CD4-positive, alpha-beta T cell treated with Interleukin-6 at 100 ng/mL for 8 hours (primary cell): ENCODE measurements at regions not wholly inside any gene's neighbourhood (a gene's known extent, or its start where the extent isn't known, plus 50 kb on each side); places are given as distances from the start of the nearest gene placed in this dataset.
"Not testable (repeated sequence)": the region's sequence is repeated elsewhere in the genome, so short reads cannot be mapped to it uniquely, and the experiment has no call there.

Source experiments
- DNase-seq: peaks from one replicate; pipeline ENCODE4 v3.0.0-alpha.2; 2020; ENCODE audit warnings: mixed read lengths, low spot score

DNA sequence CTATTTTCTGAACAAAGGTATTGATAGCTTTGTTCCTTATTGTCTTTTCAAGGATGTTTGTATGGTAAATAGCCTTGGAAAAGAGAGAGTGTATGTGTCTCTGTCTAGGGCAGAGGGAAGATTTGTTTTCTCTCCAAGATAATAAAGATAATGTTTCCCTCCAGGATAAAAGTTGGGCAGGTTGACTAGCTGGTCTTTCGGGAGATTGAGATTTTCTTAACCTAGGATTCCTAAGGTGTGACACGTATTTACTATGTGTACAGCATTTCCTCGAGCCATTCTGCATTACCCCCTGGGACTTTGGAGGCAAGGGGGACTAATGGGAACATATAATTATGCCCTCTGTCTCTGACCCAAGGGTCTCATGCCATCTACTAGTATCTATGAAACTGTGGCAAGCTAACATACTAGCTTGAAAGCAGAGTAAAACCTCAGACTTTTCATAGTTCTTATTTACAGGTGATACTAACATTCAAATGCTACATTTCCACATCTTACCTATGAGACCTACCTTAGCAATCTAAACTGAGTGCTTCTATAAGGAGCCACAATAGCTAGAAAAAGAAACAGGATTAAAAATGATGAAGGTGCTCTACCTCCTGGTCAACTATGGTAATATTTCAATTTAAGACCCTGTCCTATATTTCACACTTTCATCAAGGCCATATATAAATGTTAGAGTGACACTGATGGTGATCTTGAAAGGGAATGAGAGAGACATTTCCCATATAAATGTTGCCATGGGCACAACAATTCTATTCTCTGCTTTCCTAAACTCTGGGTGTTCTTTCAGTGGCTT lies 252.9 kb upstream of the CBLB start:
- no peak for DNase-seq

DNA sequence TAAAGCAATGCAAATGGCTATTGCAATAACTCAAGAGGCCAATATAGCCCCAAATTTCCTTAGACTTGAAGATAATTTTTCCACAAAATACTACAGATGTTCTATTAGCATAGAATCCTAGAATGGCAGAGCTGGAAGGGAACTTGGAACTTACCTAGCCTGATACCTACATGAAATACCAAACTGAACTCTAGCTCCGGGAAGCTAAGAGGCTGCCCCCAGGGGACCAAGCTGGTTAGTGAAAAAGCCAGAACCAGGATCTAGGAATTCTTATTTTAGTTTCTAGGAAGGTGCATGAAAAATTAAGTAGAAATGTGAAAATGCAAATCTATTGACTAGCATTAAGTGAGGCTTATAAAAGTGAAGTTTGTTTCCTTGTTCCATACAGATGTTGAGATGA lies 256.0 kb upstream of the CBLB start:
- no peak for DNase-seq

DNA sequence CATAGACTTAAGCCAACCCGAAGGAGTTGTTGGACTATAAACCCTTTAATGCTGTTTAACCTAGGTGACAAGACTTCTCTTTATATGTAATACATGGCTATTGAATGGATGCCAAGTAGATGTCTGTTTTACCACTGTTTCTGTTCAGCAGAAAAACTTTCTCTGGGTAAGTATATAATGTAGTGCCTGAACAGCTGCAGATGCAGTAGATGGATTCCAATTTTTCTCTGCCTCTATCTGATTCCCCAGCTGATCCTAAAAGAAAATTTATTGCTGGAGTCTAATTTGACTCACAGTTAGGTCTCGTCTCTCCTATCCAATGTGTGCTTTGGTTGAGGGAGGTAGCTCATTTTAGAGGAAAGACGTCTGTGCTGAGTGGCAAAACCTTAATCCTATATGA lies 256.5 kb upstream of the CBLB start:
- no peak for DNase-seq

DNA sequence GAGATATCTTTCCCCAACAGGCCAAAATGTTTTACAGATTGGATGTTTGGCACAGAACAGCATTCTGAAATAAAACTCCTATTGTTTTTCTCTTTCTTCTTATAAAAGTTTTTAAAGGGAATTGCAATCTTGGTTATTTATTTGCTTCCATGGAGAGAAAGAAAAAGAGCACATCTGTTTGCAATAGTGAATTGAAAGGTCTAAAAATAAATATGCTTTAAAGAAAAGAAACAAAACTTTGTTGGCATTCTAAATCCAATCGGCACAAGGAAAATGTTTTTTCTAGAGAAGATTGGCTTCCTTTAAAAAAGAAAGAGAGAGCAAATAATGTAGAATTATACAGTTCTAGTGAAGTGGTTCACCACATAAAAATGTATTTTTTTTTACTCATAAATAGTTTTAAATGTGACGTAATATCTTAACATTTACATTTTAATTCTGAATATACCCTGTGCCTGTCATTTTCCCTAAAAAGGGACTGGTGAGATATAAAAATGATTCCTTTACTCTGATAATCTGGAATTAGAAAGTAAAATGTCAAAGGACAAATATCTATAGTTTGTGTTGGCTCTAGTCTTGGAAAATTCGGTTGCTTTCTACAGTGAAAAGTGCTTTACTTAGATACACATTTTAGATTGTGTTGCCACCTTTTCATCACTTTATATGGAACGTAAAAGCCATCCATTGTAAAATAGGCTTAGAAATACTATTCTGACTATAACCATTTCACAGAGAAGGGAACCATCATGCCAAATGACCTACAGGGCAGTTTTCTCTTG lies 257.4 kb upstream of the CBLB start:
- no peak for DNase-seq

DNA sequence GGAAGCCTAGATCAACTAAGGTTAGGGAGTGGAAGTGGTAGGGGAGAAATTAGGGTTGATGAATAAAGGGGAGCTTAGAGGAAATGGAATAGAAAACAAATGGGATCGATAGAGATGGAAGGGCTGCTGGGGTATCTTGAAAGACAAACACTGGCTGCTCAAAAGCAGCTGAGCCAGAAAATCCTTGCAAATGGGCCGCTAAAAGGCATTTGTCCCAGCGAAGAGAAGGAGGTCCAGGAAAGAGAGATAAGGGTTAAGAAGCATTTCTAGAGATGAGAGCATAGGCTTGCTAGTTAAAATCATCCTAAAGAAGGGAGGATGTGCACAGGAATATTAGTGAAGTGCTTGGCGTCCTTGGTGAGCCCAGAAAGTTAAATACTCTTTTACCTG lies 258.0 kb upstream of the CBLB start:
- DNase-seq: no peak

DNA sequence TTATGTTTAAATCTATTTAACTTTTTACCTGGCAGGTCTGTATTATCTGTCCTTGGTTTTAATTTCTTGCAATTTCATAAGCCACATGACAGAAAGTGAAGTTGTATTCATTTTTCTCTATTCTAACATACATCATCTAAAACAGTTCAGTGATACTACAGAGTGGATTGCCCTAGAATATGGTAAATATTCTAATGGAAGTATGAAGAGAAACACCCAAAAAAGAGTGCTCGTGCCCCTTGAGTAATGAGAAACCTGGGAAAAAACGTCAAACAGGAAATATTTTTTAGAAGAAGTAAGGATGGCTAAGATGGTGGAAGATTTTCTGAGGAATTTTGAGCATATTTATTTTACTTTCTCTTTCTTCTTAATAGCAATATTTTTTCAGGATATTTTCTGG lies 261.1 kb upstream of the CBLB start:
- no peak for DNase-seq

DNA sequence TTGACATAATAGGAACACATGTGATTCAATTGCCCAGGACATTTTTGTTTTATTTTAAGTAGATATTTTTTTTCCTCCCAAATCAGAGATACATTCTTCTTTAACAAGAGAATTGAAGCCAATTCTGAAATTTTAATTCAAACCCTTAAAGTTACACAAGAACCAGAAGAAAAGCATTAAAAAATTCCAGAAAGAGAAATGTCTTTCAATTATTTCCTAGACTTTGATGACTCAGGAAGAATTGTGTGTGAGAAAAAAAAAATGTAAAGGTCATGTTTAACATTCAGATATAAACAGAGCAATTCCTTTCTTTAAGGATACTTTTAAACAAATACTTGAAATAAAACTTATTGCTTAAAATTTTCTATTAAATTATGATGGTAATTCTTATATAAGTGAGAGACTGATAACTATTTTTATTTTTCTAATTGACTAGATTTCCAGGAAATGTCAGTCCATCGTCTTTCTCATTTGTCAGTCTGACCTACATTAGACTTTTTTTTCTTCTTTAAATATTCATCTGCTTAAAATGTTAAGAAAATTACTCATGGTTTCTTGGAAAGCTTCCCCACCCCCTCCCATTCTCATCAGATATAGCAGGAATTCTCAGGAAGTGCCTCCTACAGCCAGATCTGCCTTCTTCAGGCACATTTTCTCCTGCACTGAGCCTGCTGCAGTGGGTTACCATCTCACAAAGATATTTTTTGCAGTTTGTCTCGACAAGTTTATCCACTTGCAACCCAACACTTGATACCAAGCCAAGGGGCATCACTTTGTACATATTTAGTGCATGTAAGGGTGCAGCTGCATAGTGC lies 261.8 kb upstream of the CBLB start:
- DNase-seq: no peak

DNA sequence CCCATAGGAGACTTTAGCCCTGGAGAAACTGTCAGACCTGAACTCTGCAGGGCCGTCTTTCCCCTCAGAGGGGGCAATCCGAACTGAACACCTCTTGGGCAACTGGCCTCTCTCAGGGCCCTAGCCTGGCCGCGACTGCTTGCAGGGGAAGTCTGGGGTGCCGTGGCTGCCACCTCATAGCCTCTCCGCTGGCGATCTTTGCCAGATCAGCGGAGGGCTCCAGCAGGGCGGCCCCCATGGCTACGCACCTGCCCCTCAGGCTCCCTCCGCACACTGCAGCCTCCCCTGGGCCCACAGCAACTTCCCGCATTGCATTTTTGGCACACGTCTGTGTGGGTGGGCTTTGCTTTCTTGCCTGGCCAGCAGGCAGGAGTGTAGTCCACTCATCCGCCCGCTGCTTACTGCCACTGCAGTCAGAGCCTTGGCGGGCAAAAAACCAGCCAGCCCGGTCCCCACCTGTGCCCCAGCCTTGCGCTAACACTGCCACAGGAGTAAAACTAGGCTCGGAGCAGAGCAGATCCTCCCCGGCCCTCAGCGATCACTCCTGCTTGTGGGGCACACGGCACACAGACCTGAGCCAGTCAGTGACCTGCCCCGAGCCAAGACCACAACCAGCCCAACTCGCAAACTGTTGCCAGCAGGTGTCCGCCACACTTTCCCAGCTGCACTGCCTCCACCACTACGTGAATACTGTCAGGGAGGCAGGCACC lies 266.8 kb upstream of the CBLB start:
- no peak for DNase-seq

DNA sequence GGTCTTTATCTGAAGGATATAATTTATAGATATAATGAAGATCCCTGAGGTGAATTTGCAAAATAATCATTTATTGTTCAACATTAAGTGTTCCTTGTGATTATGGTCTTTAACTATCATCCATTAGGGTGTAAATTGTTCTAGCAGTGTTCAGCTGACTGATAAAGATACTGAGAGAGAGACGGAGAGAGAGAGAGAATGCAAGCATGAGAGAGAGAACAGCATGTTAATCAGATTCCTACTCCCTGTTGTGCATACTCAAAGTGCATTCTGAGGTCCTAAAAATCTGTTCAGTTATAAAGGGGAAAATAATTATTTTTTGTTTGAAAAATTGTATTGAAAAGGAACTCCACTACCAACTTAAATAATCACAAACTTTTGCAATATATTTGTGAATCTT lies 271.0 kb upstream of the CBLB start:
- no peak for DNase-seq

DNA sequence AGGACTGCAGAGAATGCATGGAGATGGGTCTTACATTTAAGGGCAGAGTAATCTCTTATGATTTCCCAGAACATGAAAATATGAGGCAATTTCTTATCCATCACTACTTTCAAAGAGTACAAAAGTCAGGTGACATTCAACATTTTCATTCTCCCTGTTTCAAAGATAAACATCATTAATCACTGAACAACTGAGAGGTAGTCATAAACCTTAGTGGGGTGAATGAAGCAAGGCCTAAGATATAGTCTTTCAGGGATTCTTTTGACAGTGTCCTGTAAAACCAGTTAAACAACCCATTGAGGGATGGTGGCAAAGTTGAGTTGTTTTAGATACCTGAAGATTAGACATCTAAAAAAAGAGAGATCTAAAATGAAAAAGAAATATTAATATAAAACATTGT lies 271.6 kb upstream of the CBLB start:
- no peak for DNase-seq

DNA sequence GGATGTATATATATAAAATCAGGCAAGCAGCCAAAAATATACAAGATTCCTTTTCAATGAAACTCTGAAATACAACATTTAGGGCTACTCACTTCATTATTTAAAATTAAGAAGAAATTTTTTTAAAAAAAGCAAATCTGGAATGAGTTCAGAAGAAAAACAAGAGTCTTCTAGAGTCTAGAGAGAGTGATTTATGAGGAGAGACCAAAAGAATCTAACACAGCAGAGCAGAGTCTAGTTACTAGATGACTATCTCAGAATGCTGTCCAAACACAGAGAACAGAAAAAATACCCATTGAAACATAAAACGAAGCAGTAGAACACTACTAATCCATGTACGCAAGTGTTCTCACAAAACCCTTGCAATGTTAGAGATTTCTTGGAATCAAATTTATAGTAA lies 275.2 kb upstream of the CBLB start:
- no peak for DNase-seq

DNA sequence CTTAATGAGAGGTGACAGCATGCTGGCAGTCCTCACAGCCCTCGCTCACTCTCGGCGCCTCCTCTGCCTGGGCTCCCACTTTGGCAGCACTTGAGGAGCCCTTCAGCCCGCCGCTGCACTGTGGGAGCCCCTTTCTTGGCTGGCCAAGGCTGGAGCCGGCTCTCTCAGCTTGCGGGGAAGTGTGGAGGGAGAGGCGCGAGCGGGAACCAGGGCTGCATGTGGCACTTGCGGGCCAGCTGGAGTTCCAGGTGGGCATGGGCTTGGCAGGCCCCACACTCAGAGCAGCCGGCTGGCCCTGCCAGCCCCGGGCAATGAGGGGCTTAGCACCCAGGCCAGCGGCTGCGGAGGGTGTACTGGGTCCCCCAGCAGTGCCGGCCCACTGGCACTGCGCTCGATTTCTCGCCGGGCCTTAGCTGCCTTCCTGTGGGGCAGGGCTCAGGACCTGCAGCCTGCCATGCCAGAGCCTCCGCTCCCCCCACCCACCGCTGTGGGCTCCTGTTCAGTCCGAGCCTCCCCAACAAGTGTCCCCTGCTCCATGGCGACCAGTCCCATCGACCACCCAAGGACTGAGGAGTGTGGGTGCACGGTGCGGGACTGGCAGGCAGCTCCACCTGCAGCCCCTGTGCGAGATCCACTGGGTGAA lies 279.7 kb upstream of the CBLB start:
- not testable (repeated sequence) for DNase-seq

DNA sequence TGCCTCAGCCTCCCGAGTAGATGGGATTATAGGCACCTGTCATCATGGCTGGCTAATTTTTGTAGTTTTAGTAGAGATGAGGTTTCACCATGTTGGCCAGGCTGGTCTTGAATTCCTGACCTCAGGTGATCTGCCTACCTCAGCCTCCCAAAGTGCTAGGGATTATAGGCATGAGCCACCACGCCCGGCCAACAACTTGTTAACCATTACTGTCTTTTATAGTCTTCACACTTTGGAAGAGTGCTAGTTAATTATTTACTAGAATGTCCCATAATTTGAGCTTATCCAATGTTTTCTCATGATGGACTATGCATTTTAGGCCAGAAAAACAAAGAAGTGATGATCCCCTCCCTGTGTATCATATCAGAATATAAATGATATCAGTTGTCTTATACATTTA lies 288.6 kb upstream of the CBLB start:
- no peak for DNase-seq

DNA sequence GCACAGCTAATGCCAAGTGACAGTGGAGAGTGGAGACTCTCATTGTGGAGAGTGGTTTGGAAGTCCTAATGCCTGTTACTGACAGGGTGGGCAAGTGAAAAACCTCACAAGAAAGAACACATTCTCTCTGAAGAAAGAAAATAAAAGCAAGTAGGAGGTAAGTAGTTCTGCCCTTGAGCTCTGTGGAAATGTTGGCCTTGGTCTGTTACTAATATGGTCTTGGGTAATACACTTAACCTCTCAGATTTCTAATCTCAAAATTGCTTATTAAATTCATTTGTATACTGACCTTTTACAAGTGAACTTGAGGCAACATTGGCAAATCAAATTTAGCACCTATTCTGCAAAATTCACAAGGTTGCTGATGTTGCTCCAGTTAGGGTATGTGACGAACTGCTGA lies 291.6 kb upstream of the CBLB start:
- DNase-seq: no peak

DNA sequence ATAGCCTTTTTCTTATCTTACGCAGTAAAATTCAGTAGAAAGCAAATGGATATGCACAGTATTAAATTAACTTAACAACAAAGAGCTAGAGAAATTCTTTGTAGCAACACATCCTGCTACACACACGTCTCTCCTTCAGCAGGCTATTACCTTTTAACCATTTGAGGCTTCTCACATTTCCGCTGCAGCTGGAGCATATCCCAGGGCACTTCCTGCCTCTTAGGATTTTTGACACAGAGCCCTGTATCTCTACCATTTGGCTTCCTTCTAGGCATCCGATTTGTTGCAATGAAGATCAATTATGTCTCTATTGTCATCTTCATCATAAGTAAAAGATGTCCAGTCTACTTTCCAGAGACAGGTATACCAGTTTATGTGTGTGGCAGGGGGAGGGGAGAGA lies 292.4 kb upstream of the CBLB start:
- DNase-seq: no peak

DNA sequence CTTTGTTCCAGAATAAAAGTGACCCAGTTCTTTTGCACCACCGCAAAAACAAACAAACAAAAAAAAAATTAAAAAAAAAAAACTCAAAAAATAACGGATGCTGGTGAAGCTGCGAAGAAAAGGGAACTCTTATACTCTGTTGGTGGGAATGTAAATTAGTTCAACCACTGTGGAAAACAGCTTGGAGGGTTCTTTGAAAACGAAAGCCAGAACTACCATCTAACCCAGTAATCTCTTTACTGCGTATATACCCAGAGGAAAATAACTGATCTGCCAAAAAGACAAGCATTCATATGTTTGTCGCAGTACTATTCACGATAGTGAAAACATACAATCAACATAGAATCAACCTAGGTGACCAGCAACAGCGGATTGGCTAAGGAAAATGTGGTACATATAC lies 298.9 kb upstream of the CBLB start:
- DNase-seq: no peak

DNA sequence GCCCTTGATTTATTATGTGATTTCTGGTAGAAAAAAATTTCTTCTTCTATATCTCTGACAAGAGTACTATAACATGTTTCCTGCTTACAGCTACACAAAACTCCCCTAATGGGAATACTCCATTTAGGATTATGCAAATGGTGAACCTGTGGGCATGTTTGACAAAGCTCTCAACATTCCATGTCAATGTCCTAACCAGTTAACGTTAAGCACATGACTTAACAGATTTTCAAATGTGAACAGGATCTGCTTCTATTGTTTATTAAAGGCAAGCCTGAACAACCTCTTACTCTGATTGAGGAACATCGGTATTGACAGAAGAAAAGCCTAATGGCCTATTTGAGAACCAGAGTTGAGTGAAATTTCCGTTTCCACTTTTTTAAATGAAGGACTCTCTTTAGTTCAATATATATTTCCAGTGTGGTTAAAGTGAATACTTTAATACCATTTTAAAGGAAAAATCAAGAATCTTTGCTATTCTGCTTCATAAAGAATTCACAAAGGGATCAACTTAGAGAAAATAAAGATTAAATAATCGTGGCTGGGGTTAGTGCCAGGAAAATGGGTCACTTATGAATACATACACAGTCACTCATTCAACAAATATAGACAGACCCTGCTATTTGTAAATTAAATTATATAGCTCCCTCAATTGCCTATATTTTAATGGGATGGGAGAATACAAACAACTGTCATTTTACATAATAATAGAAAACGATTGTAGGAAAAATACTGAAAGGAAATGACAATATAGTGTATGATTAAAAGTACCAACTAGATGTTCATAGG lies 300.3 kb upstream of the CBLB start:
- DNase-seq: no peak

DNA sequence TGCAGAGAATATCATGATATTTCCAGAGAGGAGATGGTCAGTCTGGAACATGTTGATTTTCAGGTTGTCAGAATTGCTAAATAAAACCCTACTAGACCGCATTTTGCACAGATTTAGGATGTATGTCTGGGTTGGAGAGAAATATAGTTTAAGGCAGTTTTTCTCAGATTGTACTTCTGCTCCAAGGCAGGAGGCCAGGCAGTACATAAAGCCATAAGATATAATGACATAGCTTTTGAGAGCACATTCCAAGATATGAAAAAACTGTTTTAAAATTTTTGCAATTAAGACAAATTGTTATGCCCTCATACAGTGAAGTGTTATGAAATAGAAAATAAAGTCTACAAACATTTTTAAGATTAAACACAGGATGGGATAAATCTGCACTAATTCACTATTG lies 301.8 kb upstream of the CBLB start:
- no peak for DNase-seq

DNA sequence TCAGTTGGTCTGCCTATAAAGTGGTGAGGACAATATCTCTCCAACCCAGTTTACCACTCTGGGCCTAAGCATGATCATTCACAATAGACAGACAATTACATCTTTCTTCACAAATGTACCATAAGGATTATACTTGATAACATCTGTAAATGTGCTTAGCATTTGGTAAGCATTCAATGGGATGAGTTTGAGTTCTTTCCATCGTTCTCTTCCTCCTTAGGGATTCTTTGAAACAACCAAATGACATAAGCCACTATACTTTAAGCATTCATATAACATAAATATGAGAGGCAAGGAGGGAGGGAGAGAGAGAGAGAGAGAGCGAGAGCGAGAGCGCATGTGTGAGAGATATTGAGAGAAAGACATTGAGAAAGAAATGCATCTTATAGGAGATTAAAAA lies 303.3 kb upstream of the CBLB start:
- no peak for DNase-seq

DNA sequence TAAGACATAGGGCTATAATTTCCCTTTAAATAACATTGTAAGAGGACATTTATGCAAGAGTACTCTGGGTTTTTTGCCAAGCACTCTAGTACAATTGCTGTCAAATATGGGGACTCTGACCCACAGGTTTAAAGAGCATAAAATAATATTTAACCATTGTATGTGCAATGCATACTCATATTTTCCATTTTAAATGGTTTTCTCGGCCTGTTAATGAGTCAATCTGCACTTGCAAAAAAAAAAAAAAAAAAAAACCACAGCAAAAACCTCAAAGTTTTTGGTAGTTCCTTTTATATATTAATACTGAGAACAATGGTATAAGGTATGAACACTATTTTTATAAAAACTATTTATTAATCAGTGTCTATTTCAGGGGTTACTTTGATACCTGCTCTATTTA lies 304.0 kb upstream of the CBLB start:
- DNase-seq: peak; percentile 12

DNA sequence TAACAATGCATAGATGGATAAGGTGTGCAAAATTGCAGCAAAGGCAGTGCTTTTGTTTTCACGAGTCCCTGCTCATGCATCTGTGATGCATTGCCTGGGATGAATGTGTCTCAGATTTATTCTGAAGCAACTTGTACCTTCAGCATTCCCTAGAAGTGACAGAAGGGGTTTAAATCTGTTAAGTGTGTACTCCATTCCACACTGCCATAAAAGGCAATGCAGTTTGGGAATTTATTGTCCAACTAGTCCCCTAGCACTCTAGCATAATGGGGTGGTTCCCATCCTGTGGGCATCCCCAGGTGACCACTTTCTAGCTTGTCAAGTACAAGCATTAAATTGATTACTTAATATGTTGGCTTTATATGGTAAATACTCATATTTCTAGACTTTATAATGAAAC lies 306.5 kb upstream of the CBLB start:
- DNase-seq: no peak
